ENCODE measurements at regions not wholly inside any gene's neighbourhood (a gene's known extent, or its start where the extent isn't known, plus 50 kb on each side); places are given as distances from the start of the nearest gene placed in this dataset.

DNA sequence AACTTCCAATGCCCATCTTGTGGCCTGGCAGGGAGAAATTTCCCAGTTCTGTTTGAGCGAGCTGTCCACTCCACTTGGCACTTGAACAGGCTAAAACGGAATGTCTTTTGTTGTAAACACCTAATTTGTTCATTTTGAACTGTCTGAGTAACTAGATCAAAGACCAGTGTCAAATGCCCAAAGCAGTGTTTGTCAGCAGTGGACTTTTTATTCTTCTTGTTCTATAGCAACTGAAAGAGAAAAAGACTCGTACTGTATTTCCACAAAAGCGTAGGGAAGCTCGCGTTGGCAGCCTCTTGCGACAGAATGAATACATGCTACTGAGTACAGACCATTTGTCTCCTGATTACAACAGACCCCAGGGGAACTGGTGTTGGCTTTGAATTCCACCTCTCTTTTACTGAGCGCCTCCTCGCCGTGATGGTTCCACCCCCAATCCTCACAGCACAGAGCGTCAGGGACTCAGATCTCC lies 601.8 kb upstream of the ZNF608 start:
- no peak for DNase-seq (ENCODE audit: low read depth in 1 of 2, low spot score in 1 of 2)

DNA sequence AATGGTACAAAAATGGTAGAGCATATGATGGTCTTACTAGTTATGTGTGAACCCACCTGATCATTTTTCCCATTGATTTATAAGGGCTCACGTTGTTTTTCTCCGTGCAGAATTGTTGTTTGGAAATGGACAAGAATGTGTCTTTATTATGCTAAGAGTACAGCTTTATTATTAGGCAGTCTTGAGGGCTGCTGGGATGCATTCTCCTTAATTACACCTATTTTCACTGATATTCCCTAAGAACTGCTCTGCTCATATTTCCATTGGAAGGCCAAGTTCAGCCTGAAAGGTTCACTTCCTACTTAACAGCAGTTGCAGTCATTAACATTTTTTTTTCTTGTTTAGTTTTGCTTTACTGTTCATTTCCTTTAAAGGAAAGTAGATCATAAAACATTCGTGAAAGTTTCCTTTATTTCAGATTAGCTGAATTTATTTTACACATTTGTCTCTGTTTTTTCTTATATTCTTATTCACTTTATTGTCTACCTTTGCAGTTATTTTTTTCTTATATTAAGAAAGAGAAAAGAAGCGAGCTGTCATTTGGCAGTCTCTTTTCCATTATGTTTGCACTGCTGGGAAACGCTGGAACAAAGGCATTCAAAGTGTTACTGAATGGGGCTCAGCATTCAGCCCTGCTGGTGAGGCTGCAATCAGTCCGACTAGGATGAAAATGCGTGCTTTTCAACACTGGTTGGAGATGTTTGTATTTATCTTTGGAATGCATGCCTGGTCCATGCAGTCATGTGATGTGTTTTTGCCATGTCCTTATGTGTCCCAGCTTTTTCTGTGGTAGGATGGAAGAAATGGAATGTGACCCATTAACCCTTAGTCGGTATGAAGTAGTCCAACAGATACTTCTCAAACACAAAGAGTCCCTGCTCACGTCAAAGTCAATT lies 602.7 kb upstream of the ZNF608 start:
- DNase-seq (ENCODE audit: low read depth in 1 of 2, low spot score in 1 of 2), result no peak

DNA sequence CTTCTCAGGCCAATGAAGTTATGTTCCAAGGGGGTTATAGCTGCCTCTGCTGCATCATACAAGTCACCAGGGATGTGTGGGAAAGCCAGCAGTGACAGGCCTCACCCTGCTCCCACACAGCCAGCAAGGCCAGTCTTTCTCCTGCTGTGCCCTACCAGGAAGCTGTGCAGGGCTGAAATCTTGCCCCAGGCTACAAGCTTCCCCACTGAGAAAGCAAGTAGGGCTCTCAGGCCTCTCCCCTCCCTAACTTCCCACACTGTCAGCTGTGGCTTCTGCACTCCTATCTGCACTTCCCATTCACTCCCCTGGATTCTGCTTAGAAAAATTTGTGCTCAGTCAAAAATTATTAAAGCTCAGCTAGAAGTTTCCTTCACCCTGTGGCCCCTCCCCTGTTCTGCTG lies 611.2 kb upstream of the ZNF608 start:
- DNase-seq (ENCODE audit: low read depth in 1 of 2, low spot score in 1 of 2), result no peak

DNA sequence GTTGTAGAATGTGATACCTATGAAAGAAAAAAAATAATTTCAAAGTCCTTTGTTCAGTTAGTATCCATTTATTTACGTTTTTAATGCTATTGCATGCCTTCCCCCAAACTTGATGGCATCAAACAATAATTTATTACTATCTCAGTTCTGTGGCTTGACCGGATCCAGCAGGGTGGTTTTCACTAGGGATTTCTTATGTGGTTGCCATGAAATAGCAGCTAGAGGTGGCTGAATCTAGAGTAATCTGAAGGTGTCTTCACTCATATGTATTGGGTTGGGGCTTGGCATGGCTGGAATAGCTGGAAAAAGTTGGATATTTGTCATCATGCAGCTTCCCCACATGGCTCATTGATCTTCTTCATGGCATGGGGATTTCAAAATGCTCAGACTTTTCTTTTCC lies 619.3 kb upstream of the ZNF608 start:
- DNase-seq (ENCODE audit: low read depth in 1 of 2, low spot score in 1 of 2), result no peak

DNA sequence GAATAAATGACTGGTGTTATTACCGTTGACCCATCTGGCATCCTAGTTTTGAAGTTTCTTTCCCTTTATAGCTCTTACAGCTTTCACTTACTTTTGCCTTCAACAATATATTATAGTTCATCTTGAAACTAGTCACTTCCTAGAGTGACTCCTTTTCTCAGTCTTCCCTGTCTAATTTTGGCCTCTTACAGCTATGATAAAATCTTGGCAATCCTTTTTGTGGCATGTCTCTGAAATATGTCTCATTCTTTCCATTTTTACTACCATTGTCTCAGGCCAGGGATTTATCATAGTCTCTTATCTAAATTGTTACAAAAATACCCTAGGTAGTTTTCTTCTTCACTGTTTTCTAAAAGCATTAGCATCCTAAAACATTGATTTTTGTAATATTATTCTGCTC lies 621.3 kb upstream of the ZNF608 start:
- DNase-seq (ENCODE audit: low read depth in 1 of 2, low spot score in 1 of 2), result no peak

DNA sequence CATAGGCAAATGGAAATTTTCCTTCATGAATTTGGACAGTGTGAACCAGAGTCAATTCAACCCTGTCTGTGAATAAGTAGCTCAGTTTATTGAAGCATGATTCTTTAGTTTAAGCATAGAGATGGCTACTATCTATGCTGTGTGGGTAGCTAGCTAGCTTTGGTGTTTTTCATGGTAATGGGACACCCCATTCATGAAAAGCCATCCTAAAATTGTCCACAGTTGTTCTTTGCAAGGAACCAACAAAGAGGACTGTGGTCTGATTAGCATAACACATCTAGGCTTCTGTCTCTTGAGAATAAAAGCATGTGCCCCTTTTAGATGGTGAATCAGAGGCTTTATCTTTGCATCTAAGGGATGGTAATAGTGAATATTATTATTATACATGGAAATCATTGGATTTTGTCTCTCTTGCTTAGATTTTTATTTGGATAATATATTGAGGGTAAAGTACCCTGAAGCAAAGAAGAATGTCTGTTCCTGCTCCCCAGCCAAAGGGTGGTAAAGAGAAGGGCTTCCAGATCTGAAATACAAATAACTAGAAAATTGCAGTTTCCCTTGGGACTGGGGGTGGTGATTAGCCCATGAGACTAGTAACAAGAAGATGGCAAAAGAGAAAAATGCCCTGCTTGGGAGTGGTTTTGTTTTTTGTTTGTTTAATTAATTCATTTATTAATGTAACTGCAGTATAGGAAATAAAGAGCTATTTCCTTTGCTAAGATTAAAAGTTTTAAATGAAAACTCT lies 624.2 kb upstream of the ZNF608 start:
- no peak for DNase-seq (ENCODE audit: low read depth in 1 of 2, low spot score in 1 of 2)

DNA sequence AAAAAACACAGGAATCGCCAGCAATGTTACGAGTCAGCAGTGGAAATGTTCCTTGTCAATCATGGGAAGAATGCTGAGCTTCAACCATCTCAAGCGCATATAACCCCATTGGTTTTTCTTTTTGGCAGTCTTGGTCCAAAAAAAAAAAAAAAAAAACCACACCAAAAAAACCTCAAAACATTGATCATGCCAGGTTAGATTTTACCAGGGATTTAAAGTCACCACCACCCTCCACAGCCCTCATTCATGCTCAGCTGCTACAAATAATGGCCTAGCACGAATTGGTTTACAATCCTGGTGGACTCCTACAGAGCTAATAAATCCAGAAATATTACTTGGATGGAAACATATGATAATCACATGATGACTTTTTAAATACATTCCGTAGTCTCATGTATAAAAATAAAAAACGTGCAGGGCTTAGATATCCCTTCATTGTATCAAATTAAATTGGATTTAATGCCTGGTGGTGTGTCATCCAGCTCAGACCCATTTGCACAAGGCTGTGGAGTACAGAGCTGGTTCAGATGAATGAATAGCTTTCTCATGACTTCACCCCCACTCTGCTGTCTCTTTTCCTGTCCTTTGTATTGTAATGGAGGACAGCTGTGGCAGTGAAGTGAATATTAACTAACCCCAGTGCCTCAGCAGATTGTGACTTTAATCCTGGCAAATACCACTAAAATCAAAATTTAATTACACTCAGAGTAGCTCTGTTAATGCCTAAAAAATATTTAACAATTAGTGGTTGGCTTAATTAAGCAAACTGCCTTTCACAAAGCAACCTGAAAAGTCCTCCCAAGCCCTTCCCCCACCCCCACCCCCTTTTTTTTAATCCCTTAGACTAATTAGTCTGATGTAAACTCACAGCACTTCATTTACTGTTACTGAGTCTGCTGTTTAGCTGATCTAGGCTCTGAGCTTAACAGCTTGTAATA lies 626.5 kb upstream of the ZNF608 start:
- DNase-seq (ENCODE audit: low read depth in 1 of 2, low spot score in 1 of 2), result no peak

DNA sequence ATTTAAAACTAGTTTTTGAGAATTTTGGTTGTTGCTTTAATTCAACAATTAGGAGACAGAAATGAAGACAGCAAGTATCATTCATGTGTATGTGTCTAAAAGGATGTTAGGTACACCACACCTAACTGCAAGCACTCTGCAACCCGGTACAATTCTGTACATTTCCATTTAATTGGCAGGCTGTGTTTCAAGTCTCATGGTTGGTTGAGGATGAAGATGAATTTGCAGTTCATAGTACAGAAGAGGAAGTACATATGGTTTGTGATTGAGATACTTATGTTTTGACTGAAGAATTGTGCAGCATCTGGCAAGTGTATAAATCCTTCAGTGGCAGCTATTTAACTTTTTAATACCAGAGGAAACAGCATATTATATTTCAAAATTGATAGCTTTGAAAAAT lies 628.7 kb upstream of the ZNF608 start:
- DNase-seq (ENCODE audit: low read depth in 1 of 2, low spot score in 1 of 2), result no peak

DNA sequence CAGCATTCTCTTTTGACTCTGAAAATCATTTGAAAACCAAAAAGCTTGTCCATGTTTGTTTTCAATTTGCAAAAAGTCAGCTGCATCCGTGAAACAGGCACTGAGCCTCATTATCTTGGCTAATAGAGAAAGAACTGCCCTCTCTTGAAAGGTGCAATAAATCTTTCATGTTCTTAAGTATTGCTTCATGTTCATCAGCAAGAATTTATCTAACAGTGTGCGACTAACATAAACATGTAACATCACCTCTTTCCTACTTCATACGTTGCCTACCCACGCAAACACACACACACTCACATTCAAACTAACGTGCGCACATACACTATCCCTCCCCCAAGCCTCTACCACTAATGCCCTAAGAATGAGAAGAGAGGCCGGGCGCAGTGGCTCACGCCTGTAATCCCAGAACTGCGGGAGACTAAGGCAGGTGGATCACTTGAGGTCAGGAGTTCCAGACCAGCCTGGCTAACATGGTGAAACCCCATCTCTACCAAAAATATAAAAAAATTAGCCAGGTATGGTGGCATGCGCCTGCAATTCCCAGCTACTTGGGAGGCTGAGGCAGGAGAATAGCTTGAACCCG lies 629.7 kb upstream of the ZNF608 start:
- DNase-seq (ENCODE audit: low read depth in 1 of 2, low spot score in 1 of 2), result no peak

DNA sequence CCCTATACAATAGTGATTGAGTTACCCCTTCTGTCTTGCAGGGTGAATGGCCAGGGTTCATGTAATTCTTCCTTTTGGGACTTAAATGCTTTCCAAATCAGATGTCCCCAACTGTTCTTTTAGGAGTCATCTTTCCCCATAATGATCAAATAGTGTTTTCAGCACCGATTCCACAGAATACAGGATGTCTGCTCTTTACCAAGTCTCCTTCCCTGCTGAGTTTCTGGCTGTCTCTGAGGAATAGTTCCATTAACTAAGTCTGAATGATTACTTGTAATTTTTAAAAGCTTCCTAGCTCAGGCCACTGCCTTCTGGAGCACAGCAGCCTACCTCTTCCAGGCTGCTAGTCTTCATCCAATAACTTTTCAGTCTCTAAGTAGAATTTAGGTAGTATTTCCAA lies 630.7 kb upstream of the ZNF608 start:
- no peak for DNase-seq (ENCODE audit: low read depth in 1 of 2, low spot score in 1 of 2)

DNA sequence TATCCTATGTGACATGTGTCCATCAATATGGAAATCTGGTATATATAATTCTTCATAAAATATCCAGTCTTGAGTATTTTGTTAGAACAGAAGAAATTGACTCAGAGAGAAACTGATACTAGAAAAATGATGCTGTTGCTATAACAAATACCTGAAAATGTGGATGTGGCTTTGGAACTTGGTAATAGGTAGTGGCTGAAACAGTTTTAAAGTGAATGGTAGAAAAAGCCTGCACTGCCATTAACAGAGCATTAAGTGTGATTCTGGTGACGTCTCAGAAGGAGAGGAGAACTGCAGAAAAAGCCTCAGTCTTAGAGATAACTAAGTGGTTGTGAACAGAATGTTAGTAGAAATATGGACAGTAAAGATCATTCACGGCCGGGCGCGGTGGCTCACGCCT lies 634.9 kb upstream of the ZNF608 start:
- no peak for DNase-seq (ENCODE audit: low read depth in 1 of 2, low spot score in 1 of 2)

DNA sequence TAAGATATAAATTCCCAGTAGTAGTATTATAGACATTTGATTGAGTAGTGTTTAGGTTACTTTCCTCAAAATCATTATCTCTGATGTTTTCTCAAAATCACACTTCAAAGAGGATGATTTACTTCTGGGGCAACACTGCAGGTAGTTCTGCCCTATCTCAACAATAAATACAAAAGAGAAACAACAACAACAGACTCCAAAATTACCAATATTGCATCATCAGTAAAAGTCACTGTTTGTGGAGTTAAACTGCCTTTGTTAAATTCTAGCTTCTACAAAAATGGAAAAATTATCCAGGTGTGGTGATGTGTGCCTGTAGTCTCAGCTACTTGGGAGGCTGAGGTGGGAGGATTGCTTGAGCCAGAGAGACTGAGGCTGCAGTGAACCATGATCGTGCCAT lies 637.6 kb upstream of the ZNF608 start:
- DNase-seq (ENCODE audit: low read depth in 1 of 2, low spot score in 1 of 2), result no peak

DNA sequence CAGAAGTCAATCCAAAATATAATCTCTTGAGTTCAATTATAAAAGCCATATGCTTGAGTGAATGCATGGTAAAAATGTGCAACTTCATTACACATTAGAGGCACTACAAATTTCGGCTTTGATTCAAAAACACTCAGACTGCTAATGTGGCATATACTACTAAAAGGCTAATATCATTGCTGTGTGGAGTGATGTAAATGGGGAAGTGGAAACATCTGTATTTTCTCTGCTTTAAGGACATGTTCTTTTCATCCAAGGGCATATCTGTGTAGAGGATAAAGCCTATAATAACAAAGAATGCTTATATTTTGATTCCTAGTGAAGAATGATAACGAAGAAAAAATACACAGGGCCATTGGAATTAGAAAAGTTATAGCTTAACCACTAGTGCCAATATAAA lies 643.9 kb upstream of the ZNF608 start:
- no peak for DNase-seq (ENCODE audit: low read depth in 1 of 2, low spot score in 1 of 2)

DNA sequence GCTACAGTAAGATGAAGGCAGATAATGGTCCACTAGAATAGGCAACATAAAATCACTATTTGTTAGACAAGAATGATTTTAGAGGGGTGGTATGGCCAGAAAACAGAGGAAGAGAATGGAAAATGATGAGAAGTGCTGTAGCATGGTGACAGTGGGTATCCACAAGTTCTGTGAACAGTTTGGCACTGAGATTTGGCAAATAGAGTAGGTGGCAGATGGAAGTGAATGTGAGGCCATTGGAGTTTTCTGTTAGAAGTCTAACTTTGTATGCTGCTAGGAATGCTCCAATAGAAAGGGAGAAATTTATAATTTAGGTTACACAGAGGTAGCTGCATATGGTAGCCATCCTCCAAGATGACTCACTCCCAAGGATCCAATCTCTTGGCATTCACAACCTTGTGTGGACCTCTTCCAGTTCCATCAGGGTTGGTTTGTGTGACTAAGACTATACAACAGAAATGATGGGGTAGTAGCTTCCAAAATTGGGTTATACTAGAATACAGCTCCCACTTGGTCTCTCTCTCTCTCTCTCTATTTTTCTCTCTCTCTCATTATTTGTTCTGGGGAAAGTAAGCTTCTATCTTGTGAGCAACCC lies 646.9 kb upstream of the ZNF608 start:
- DNase-seq (ENCODE audit: low read depth in 1 of 2, low spot score in 1 of 2), result no peak

DNA sequence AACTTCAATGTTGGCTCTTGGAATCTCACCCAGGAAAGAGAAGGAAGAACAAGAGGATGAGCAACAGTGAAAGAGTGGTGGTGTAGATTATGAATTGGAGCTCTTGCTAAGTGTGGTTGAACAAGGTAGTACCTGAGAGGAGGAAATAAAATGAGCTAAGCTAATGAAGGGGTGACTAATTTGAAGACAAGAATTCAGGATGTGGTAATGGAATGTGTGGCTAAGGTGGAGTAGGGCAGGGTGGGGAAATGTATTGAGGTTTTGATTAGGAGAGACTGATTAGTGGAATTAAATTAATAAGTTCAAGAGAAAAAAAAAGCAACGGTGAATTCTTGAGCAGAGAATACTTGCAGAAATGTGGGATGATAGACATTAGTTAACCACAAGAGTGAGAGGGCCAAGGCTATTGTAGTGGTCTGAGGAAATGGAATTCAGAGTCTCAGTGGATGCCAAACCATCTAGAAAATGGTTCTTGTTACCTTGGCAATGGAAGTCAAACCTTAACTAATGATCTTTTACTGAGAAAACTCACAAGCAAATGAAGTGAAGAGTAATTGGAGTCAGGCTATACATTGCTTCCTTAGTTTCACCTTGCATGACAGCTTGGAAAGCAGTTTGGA lies 648.3 kb upstream of the ZNF608 start:
- DNase-seq (ENCODE audit: low read depth in 1 of 2, low spot score in 1 of 2), result no peak

DNA sequence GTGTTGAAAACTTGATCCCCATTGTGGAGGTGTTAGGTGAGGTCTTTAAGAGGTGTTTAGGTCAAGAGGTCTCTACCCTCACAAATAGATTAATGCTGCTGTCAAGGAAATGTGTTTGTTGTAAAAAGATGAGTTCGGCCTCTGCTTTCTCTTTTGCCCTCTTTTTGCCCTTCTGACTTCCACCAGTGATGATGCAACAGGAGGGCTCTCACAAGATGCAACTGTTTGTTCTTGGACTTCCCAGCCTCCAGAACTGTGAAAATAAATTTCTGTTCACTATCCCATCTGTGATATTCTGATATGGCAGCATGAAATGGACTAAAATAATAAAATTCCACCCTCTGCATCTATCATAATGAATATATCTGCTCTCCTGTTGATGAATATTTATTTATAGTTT lies 650.0 kb upstream of the ZNF608 start:
- DNase-seq (ENCODE audit: low read depth in 1 of 2, low spot score in 1 of 2), result no peak

DNA sequence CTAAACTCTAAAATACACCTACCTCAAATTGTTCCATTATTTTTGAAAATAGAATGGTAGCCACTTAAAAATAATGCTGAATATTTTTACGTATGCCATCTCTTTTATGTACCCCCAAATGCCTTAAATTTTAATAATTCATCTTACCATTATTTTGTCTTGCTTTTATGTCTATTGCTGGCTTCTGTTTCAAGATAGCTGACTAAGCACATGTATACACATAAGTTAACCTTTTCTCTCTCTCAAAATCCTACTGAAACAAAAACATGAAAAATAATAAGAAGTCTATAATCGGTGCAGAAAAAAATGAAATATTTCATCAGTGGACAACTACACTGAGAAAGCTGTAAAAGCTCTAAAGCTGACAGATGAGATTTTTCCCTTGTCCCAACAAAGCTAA lies 652.0 kb upstream of the ZNF608 start:
- no peak for DNase-seq (ENCODE audit: low read depth in 1 of 2, low spot score in 1 of 2)

DNA sequence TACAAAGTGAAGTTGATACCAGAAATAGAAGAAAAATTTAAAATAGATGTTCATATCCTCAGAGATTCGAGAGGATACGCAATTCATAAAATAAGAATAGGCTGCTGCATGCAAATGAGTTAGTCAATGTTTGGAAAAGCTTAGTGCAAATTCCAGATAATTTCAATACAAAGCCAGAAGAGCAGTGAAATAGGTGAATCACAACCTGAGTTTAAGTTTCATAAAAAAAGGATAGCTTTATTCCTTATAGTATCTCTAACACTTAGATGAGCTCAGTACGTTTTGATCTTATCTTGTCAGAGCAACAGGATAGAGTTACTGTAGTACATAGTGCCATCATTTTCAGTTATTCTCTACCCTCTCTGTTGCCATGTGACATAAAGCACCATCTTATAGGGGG lies 653.4 kb upstream of the ZNF608 start:
- no peak for DNase-seq (ENCODE audit: low read depth in 1 of 2, low spot score in 1 of 2)

DNA sequence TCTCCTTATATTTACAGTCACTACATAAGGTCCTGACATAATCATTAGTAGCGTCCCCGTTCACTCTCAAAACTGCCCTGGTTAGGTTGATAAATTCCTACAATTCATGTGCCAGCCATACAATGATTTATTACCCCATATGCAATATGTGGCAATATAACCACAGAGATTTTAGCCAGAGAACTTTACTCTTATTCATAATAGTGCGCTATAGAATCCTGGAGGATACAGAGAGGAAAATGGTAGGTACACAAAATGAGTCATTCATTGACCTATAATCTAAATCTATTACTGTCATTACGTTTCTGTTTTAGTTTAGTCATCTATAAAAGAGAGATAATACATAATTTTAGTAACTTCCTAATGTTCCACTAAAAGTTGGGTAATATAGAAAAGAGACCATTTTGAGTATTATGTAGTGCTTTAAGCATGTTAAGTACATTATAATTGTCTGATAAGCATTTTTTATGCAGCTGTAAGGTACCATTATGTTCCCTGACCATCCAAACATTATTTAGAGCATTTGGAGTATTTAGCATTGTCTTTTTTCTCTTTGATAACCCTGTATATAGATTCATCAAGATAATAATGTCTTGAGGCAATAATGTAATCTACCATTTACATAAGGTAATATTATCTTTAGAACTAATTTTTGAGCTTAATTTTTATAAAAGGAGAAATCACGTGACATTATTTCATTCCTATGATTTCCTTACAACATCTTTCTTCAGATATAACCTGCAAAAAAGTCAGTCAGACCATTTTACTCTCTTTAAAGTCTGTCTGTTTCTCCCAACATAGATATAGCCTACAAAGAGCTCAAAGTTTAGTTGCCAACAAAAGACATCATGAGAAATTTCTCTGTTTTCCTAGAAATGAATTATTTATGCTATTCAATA lies 655.5 kb upstream of the ZNF608 start:
- DNase-seq (ENCODE audit: low read depth in 1 of 2, low spot score in 1 of 2), result no peak
